ENCODE measurements at regions not wholly inside any gene's neighbourhood (a gene's known extent, or its start where the extent isn't known, plus 50 kb on each side); places are given as distances from the start of the nearest gene placed in this dataset.

- TF ChIP-seq CTCF (conservative IDR thresholded peaks at IDR 0.05) (peak; percentile 66), ZFX (IDR thresholded peaks at IDR 0.05) (no peak)
Observed at GRCh38 chr2:20916604-20917286, 93.8 kb upstream of the LDAH start.

Data from C4-2B (cell line).